MCF 10A (cell line): ENCODE measurements at regions not wholly inside any gene's neighbourhood (a gene's known extent, or its start where the extent isn't known, plus 50 kb on each side); places are given as distances from the start of the nearest gene placed in this dataset.
A peak's percentile ranks its signal among the peaks of the same experiment; 100 is the strongest.

ENCODE experiments used
- BruUV-seq: library from RNA; stranded (reverse); fragments of 400-500 nt; replicated peaks from 2 replicates; lab custom pipeline; 2021; lab: Mats Ljungman, UMichigan
- CTCF ChIA-PET: fragments of 300-600 bp; sonication (Branson Sonifier 250); formaldehyde crosslinking; extraction: SDS; loops from one replicate; lab custom pipeline; 2021; ENCODE audit warnings: antibody characterized with exemption, inconsistent platforms; lab: Yijun Ruan, JAX
- POLR2A ChIA-PET: fragments of 300-600, 350-650 bp; sonication (Branson Sonifier 250); formaldehyde crosslinking; extraction: SDS; loops from one replicate; lab custom pipeline; 2020; ENCODE audit warnings: antibody characterized with exemption, inconsistent platforms; lab: Yijun Ruan, JAX
- DNase-seq: peaks from one replicate; pipeline ENCODE4 v3.0.0-alpha.2; 2018; ENCODE audit not compliant: unreplicated experiment
- H3K27ac Mint-ChIP-seq: one replicate; pipeline ENCODE4 v1.8.0; 2022; ENCODE audit warnings: mild to moderate bottlenecking, low read depth, mixed read lengths; ENCODE audit not compliant: unreplicated experiment
- H3K27me3 Mint-ChIP-seq: one replicate; pipeline ENCODE4 v1.8.0; 2022; ENCODE audit warnings: mixed read lengths; ENCODE audit not compliant: insufficient read depth, unreplicated experiment
- H3K36me3 Mint-ChIP-seq: one replicate; pipeline ENCODE4 v1.8.0; 2022; ENCODE audit warnings: mild to moderate bottlenecking, moderate library complexity, mixed read lengths; ENCODE audit not compliant: insufficient read depth, unreplicated experiment
- H3K4me1 Mint-ChIP-seq: one replicate; pipeline ENCODE4 v1.8.0; 2022; ENCODE audit warnings: mixed read lengths; ENCODE audit not compliant: insufficient read depth, unreplicated experiment
- H3K4me3 Mint-ChIP-seq: one replicate; pipeline ENCODE4 v1.8.0; 2022; ENCODE audit warnings: mild to moderate bottlenecking, moderate library complexity, mixed read lengths; ENCODE audit not compliant: unreplicated experiment
- H3K9me3 Mint-ChIP-seq: one replicate; pipeline ENCODE4 v1.8.0; 2022; ENCODE audit warnings: mixed read lengths; ENCODE audit not compliant: unreplicated experiment
- CTCF ChIP-seq: fragments of 200-600 bp; IDR thresholded peaks from one replicate; pipeline ENCODE4 v1.8.0; 2022; ENCODE audit warnings: antibody characterized with exemption, mild to moderate bottlenecking; ENCODE audit not compliant: unreplicated experiment
- intact Hi-C: fragments of 100-400 bp; cut with micrococcal nuclease; formaldehyde crosslinking; loops from 2 replicates; pipeline ENCODE4 v1.14.1; 2022

- no peak for TF ChIP-seq CTCF
- Mint-ChIP-seq H3K9me3 (no peaks in the 10 kb centered on the region), H3K4me1 (no peaks in the 10 kb centered on the region), H3K27ac (peak overlapping the region; percentile 43), H3K27me3 (no peaks in the 10 kb centered on the region), H3K36me3 (no peaks in the 10 kb centered on the region), H3K4me3 (no peak overlapping the region)
- intact Hi-C loops = no loop called here
- ChIA-PET POLR2A (interaction anchor here (0.5 kb wide), 1 partner anchor 192 kb away, joined by 3 read pairs; no protein-coding TSS in a partner anchor), CTCF (interaction anchor here (0.5 to 0.6 kb wide), 2 partner anchors 204 to 636 kb away, joined by 3 read pairs; no protein-coding TSS in a partner anchor)
- BruUV-seq = no TSS peak
- no peak for DNase-seq
These were observed 631.6 kb downstream of the SPRY1 start for GRCh38 chr4:124028182-124028581.

GRCh38 chr4:124030147-124030546, 633.6 kb downstream of the SPRY1 start:
- no TSS peak for BruUV-seq
- POLR2A ChIA-PET = no interaction called here
- Mint-ChIP-seq H3K27me3 (no peaks in the 10 kb centered on the region), H3K4me3 (no peak overlapping the region), H3K27ac (no peak overlapping the region), H3K4me1 (no peaks in the 10 kb centered on the region), H3K9me3 (no peaks in the 10 kb centered on the region), H3K36me3 (no peaks in the 10 kb centered on the region)
- intact Hi-C loops = no loop called here
- no peak for DNase-seq
- no peak for TF ChIP-seq CTCF
- CTCF ChIA-PET = no interaction called here

GRCh38 chr4:124032035-124032434, 635.4 kb downstream of the SPRY1 start:
- intact Hi-C loops = no loop called here

GRCh38 chr4:124035364-124036041, 638.9 kb downstream of the SPRY1 start:
- BruUV-seq = no TSS peak
- no peak for TF ChIP-seq CTCF
- Mint-ChIP-seq H3K27ac (no peak overlapping the region), H3K4me1 (no peaks in the 10 kb centered on the region), H3K9me3 (no peaks in the 10 kb centered on the region), H3K36me3 (no peaks in the 10 kb centered on the region), H3K27me3 (no peaks in the 10 kb centered on the region), H3K4me3 (no peak overlapping the region)
- DNase-seq = no peak
- intact Hi-C loops = no loop called here
- CTCF ChIA-PET = interaction anchor here (0.6 kb wide), 1 partner anchor 1975 kb away, joined by 3 read pairs; no protein-coding TSS in a partner anchor
- POLR2A ChIA-PET = interaction anchor here (0.8 kb wide), 1 partner anchor 17 kb away, joined by 3 read pairs; no protein-coding TSS in a partner anchor

More at GRCh38 chr4:124032035-124032434, 635.4 kb downstream of the SPRY1 start:
- H3K4me3 Mint-ChIP-seq = no peak overlapping the region
- H3K36me3 Mint-ChIP-seq = no peaks in the 10 kb centered on the region
- no peaks in the 10 kb centered on the region for H3K27me3 Mint-ChIP-seq
- ChIA-PET CTCF (no interaction called here), POLR2A (no interaction called here)
- TF ChIP-seq CTCF = no peak
- no peak overlapping the region for H3K27ac Mint-ChIP-seq
- DNase-seq = no peak
- no peaks in the 10 kb centered on the region for H3K4me1 Mint-ChIP-seq
- H3K9me3 Mint-ChIP-seq = no peaks in the 10 kb centered on the region
- no TSS peak for BruUV-seq
